Hepatocyte (in vitro differentiated cells): ENCODE measurements at regions not wholly inside any gene's neighbourhood (a gene's known extent, or its start where the extent isn't known, plus 50 kb on each side); places are given as distances from the start of the nearest gene placed in this dataset.

Source experiments
- DNase-seq: peaks from one replicate; pipeline ENCODE4 v3.0.0-alpha.2; 2016; ENCODE audit warnings: low spot score
- H2AFZ ChIP-seq: fragments of 200-600 bp; sonication (generic); 2 replicates; pipeline ENCODE4 v1.6.0; 2016; ENCODE audit warnings: antibody characterized with exemption, mild to moderate bottlenecking
- H3K27ac ChIP-seq: fragments of 200-600 bp; sonication (generic); 2 replicates; pipeline ENCODE4 v1.5.1; 2016; ENCODE audit warnings: mild to moderate bottlenecking
- H3K27me3 ChIP-seq: fragments of 200-600 bp; sonication (generic); 2 replicates; pipeline ENCODE4 v1.6.1; 2016
- H3K36me3 ChIP-seq: fragments of 200-600 bp; sonication (generic); replicated peaks from 2 replicates; pipeline ENCODE4 v1.5.1; 2016; ENCODE audit warnings: low read depth; ENCODE audit not compliant: insufficient read depth
- H3K4me1 ChIP-seq: fragments of 200-600 bp; sonication (generic); 2 replicates; pipeline ENCODE4 v1.5.1; 2016; ENCODE audit warnings: mild to moderate bottlenecking, moderate library complexity; ENCODE audit not compliant: insufficient read depth
- H3K4me2 ChIP-seq: fragments of 200-600 bp; sonication (generic); 2 replicates; pipeline ENCODE4 v1.6.0; 2016
- H3K4me3 ChIP-seq: fragments of 200-600 bp; sonication (generic); 2 replicates; pipeline ENCODE4 v1.5.1; 2016; ENCODE audit warnings: mild to moderate bottlenecking
- H3K79me2 ChIP-seq: fragments of 200-600 bp; sonication (generic); 2 replicates; pipeline ENCODE4 v1.6.0; 2017; ENCODE audit warnings: mild to moderate bottlenecking
- H3K9me2 ChIP-seq: fragments of 200-600 bp; sonication (generic); replicated peaks from 2 replicates; pipeline ENCODE4 v1.6.0; 2017; ENCODE audit warnings: mild to moderate bottlenecking; ENCODE audit not compliant: insufficient read depth
- H3K9me3 ChIP-seq: fragments of 200-600 bp; sonication (generic); 2 replicates; pipeline ENCODE4 v1.5.1; 2016; ENCODE audit warnings: low read depth, mild to moderate bottlenecking
- H4K20me1 ChIP-seq: fragments of 200-600 bp; sonication (generic); 2 replicates; pipeline ENCODE4 v1.6.0; 2016; ENCODE audit warnings: mild to moderate bottlenecking; ENCODE audit not compliant: insufficient read depth, poor library complexity, severe bottlenecking
- CTCF ChIP-seq: fragments of 200-600 bp; sonication (generic); IDR thresholded peaks from 2 replicates; pipeline ENCODE4 v1.5.1; 2016; ENCODE audit warnings: antibody characterized with exemption, mild to moderate bottlenecking; ENCODE audit not compliant: poor library complexity
- EZH2 ChIP-seq: fragments of 200-600 bp; sonication (generic); IDR thresholded peaks from 2 replicates; pipeline ENCODE4 v1.6.1; 2016; ENCODE audit warnings: antibody characterized with exemption, mild to moderate bottlenecking, borderline replicate concordance
- EZH2phosphoT487 ChIP-seq: fragments of 200-600 bp; sonication (generic); IDR thresholded peaks from one replicate; pipeline ENCODE4 v1.6.1; 2018; ENCODE audit warnings: antibody characterized with exemption, mild to moderate bottlenecking, low read depth, moderate library complexity; ENCODE audit not compliant: unreplicated experiment, severe bottlenecking
- WGBS: methylation state at CpG from one replicate; pipeline ENCODE4 v1.1.6; 2016; ENCODE audit warnings: low lambda C conversion rate; ENCODE audit errors: missing lambda C conversion rate; 5-methylcytosine and 5-hydroxymethylcytosine counted together

GRCh38 chr2:180367815-180368214, 360.7 kb upstream of the CWC22 start:
- no peak for TF ChIP-seq CTCF
- TF ChIP-seq EZH2: no peak
- no peak for TF ChIP-seq EZH2phosphoT487
- Histone ChIP-seq H3K79me2 (no peaks in the 10 kb centered on the region), H3K27ac (no peak overlapping the region), H3K36me3 (no peaks in the 10 kb centered on the region), H3K4me2 (no peak overlapping the region), H3K9me2 (no peaks in the 10 kb centered on the region), H3K9me3 (no peaks in the 10 kb centered on the region), H2AFZ (no peak overlapping the region), H3K27me3 (no peaks in the 10 kb centered on the region), H4K20me1 (no peaks in the 10 kb centered on the region), H3K4me3 (no peak overlapping the region), H3K4me1 (no peaks in the 10 kb centered on the region)
- DNase-seq: no peak

GRCh38 chr2:180366481-180366880, 359.4 kb upstream of the CWC22 start:
- Histone ChIP-seq H3K36me3 (no peaks in the 10 kb centered on the region), H3K27ac (no peak overlapping the region), H3K9me2 (no peaks in the 10 kb centered on the region), H3K9me3 (no peaks in the 10 kb centered on the region), H3K27me3 (no peaks in the 10 kb centered on the region), H3K79me2 (no peaks in the 10 kb centered on the region), H2AFZ (no peak overlapping the region), H4K20me1 (no peaks in the 10 kb centered on the region), H3K4me2 (no peak overlapping the region), H3K4me3 (no peak overlapping the region), H3K4me1 (no peaks in the 10 kb centered on the region)
- DNase-seq: no peak
- TF ChIP-seq EZH2phosphoT487: no peak
- TF ChIP-seq CTCF: no peak
- TF ChIP-seq EZH2: no peak

- no peak overlapping the region for H3K27ac ChIP-seq
- no peaks in the 10 kb centered on the region for H3K9me3 ChIP-seq
- no peak overlapping the region for H3K4me2 ChIP-seq
- H3K79me2 ChIP-seq: no peaks in the 10 kb centered on the region
- DNase-seq: no peak
- TF ChIP-seq EZH2: no peak
- no peak for TF ChIP-seq EZH2phosphoT487
- no peak for TF ChIP-seq CTCF
- no peaks in the 10 kb centered on the region for H3K27me3 ChIP-seq
- H3K9me2 ChIP-seq: no peaks in the 10 kb centered on the region
- H2AFZ ChIP-seq: no peak overlapping the region
- H3K4me1 ChIP-seq: no peaks in the 10 kb centered on the region
- no peak overlapping the region for H3K4me3 ChIP-seq
- no peaks in the 10 kb centered on the region for H3K36me3 ChIP-seq
- 46% methylated on average over 2 of the region's 2 CpGs for WGBS
- H4K20me1 ChIP-seq: no peaks in the 10 kb centered on the region
Observed at GRCh38 chr2:180364719-180365118, 357.6 kb upstream of the CWC22 start.

GRCh38 chr2:180360283-180360618, 353.2 kb upstream of the CWC22 start:
- Histone ChIP-seq H3K9me3 (no peaks in the 10 kb centered on the region), H3K27ac (no peak overlapping the region), H3K79me2 (no peaks in the 10 kb centered on the region), H2AFZ (no peak overlapping the region), H3K4me1 (no peaks in the 10 kb centered on the region), H3K4me3 (no peak overlapping the region), H4K20me1 (no peaks in the 10 kb centered on the region), H3K4me2 (no peak overlapping the region), H3K36me3 (no peaks in the 10 kb centered on the region), H3K9me2 (no peaks in the 10 kb centered on the region), H3K27me3 (no peaks in the 10 kb centered on the region)
- TF ChIP-seq EZH2 (no peak), CTCF (no peak), EZH2phosphoT487 (no peak)
- DNase-seq: no peak
- WGBS: 92% methylated on average over 2 of the region's 2 CpGs
